KMS-11 (cell line): ENCODE measurements at regions not wholly inside any gene's neighbourhood (a gene's known extent, or its start where the extent isn't known, plus 50 kb on each side); places are given as distances from the start of the nearest gene placed in this dataset.

Experiments
- H2AFZ ChIP-seq: fragments of 200-600 bp; sonication (generic); 2 replicates; pipeline ENCODE4 v1.6.1; 2016; ENCODE audit warnings: antibody characterized with exemption, mixed run types, low read depth
- H3K27ac ChIP-seq: fragments of 200-600 bp; sonication (generic); 2 replicates; pipeline ENCODE4 v1.6.1; 2016; ENCODE audit warnings: mild to moderate bottlenecking, mixed run types
- H3K27me3 ChIP-seq: fragments of 200-600 bp; sonication (generic); 2 replicates; pipeline ENCODE4 v1.6.1; 2017; ENCODE audit warnings: mild to moderate bottlenecking, low read depth, mixed run types, moderate library complexity; ENCODE audit not compliant: insufficient read depth
- H3K36me3 ChIP-seq: fragments of 200-600 bp; sonication (generic); 2 replicates; pipeline ENCODE4 v1.6.1; 2017; ENCODE audit warnings: mild to moderate bottlenecking, mixed run types; ENCODE audit not compliant: insufficient read depth
- H3K4me1 ChIP-seq: fragments of 200-600 bp; sonication (generic); 2 replicates; pipeline ENCODE4 v1.6.1; 2016; ENCODE audit warnings: mild to moderate bottlenecking, low read depth, mixed run types; ENCODE audit not compliant: poor library complexity, severe bottlenecking
- H3K4me2 ChIP-seq: fragments of 200-600 bp; sonication (generic); 2 replicates; pipeline ENCODE4 v1.7.0; 2016; ENCODE audit warnings: mild to moderate bottlenecking, mixed run types
- H3K4me3 ChIP-seq: fragments of 200-600 bp; sonication (generic); IDR thresholded peaks from 2 replicates; pipeline ENCODE4 v1.6.1; 2017; ENCODE audit warnings: low read depth, low read length, mixed read lengths; ENCODE audit not compliant: insufficient read depth
- H3K79me2 ChIP-seq: fragments of 200-600 bp; sonication (generic); 2 replicates; pipeline ENCODE4 v1.6.1; 2016; ENCODE audit warnings: low read depth, mixed run types; ENCODE audit not compliant: insufficient read depth
- H3K9ac ChIP-seq: fragments of 200-600 bp; sonication (generic); 2 replicates; pipeline ENCODE4 v1.6.1; 2016; ENCODE audit warnings: mild to moderate bottlenecking, mixed run types
- H4K20me1 ChIP-seq: fragments of 200-600 bp; sonication (generic); 2 replicates; pipeline ENCODE4 v1.6.1; 2016; ENCODE audit warnings: mild to moderate bottlenecking, mixed run types; ENCODE audit not compliant: insufficient read depth
- TF ChIP-seq, protein P1 (sequence below): fragments of 200-600 bp; sonication (generic); conservative IDR thresholded peaks from 2 replicates; pipeline ENCODE4 v1.6.1; 2017; ENCODE audit warnings: low read depth, mild to moderate bottlenecking, antibody characterized with exemption, low read length, moderate library complexity, mixed read lengths

DNA sequence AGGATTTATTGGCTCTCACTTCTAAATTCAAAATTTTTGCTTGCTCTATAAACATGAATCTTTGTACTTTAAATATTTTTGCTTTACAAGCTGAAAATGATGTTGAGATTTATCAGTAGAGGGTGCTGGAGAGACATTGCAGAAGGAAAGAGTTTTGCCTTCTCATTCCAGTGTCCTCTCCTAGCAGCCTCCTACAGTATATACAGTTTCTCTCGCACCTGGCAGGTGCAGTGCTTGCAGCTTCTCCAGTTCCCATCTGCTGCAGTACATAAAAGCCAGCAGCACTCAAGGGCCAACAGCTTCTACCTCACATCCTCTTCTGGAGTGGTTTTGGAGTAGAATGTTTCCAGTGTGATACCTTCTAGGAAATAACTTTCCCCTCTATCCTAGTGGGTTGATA, 601.8 kb upstream of the ATXN7L3B start:
- no peaks in the 10 kb centered on the region for H3K79me2 ChIP-seq
- no peaks in the 10 kb centered on the region for H3K27me3 ChIP-seq
- no peaks in the 10 kb centered on the region for H3K36me3 ChIP-seq
- TF ChIP-seq, protein P1, sequence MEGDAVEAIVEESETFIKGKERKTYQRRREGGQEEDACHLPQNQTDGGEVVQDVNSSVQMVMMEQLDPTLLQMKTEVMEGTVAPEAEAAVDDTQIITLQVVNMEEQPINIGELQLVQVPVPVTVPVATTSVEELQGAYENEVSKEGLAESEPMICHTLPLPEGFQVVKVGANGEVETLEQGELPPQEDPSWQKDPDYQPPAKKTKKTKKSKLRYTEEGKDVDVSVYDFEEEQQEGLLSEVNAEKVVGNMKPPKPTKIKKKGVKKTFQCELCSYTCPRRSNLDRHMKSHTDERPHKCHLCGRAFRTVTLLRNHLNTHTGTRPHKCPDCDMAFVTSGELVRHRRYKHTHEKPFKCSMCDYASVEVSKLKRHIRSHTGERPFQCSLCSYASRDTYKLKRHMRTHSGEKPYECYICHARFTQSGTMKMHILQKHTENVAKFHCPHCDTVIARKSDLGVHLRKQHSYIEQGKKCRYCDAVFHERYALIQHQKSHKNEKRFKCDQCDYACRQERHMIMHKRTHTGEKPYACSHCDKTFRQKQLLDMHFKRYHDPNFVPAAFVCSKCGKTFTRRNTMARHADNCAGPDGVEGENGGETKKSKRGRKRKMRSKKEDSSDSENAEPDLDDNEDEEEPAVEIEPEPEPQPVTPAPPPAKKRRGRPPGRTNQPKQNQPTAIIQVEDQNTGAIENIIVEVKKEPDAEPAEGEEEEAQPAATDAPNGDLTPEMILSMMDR: peak; percentile 47
- H3K27ac ChIP-seq: no peak overlapping the region
- no peaks in the 10 kb centered on the region for H4K20me1 ChIP-seq
- H2AFZ ChIP-seq: no peak overlapping the region
- H3K4me1 ChIP-seq: no peaks in the 10 kb centered on the region
- H3K4me2 ChIP-seq: no peak overlapping the region
- H3K9ac ChIP-seq: no peak overlapping the region
- no peak overlapping the region for H3K4me3 ChIP-seq

DNA sequence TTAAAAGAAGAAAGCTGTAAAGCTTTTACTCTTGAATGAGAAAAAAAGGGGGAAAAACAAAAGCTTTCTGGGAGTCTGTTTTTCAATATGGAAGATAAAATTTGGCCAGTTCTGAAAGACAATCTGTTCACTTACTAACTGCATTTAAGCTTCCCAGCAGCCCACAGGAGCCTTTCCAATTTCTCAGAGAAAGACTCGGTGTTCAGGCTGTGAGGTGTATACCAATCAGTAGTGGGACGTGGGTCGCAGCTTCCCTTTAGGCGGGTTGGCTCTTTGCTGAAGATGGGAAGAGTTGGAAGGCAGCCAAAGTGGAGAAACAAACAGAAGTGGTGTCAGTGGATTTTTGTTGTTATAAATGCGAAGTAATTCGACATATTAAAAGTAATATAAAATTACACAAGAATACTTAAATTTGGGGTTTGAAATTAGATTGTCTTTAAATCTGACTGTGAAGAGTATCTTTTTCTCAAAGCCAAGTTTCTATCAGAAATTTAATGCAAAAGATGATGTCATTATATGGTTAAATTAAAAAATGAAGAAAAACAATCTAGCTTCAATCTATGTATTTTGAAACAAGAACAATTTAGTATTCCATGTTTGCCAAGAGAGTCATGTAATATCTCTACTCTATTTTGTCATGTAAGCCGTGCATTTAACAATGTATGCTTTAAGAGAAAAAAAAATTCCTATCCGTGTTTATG, 590.2 kb upstream of the ATXN7L3B start:
- Histone ChIP-seq H2AFZ (no peak overlapping the region), H3K9ac (no peak overlapping the region), H3K27ac (no peak overlapping the region), H3K4me1 (no peaks in the 10 kb centered on the region), H3K4me2 (no peak overlapping the region), H3K4me3 (no peak overlapping the region), H3K36me3 (no peaks in the 10 kb centered on the region), H3K79me2 (no peaks in the 10 kb centered on the region), H3K27me3 (no peaks in the 10 kb centered on the region), H4K20me1 (no peaks in the 10 kb centered on the region)
- TF ChIP-seq, protein P1: no peak

DNA sequence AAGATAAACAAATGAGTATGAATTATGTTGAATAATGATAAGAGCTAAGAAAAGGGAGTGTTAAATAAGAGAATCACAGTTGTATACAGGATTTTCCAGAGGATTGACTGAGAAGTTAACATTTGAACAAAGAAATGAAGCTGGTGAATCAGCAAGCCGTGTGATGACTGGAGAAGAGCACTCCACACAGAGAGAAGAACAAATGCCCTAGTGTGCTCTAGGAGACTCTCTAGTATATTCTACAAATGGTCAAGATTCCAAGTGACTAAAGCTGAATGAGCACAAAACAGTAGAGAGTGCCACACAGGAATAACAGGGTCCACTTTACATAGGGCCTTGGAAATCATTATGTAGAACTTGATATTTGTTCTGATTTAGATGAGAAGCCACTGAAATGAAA, 587.1 kb upstream of the ATXN7L3B start:
- Histone ChIP-seq H2AFZ (no peak overlapping the region), H4K20me1 (no peaks in the 10 kb centered on the region), H3K4me2 (no peak overlapping the region), H3K4me1 (no peaks in the 10 kb centered on the region), H3K79me2 (no peaks in the 10 kb centered on the region), H3K9ac (no peak overlapping the region), H3K36me3 (no peaks in the 10 kb centered on the region), H3K27me3 (no peaks in the 10 kb centered on the region), H3K4me3 (no peak overlapping the region), H3K27ac (no peak overlapping the region)
- TF ChIP-seq, protein P1: no peak

DNA sequence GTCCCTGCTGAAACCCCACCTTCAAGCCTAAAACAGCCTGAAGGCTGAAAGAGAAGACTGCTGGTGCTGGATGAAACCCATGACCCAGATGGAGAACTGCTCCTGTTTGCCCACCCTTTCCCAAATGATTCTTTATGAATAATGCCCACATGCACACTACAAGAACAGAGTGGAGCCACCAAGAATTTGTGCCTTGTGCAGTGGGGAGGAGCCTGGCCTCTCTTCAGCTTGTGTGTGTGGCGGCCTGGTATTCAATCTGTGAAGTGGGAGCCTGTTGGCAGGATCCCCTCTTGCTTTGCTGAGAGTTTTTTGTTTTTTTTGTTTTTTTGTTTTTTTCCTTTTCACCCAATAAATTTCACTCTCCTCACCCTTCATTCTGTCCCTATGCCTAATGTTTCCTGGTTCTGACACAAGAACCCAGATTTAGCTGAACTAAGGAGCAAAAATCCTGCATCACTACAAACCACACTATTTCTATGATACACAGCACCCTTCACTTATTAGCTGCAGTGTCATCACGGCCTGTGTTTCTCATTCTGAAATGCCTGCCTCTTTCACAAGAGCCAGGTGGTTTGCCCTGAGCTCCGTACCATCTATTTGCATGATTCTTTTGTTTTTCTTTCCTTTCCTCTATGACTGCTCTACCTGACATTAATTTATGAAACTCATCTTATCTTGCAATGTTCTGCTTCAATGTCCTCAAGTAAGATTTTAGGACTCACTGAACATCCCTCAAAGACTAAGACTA, 585.5 kb upstream of the ATXN7L3B start:
- Histone ChIP-seq H2AFZ (no peak overlapping the region), H3K27ac (no peak overlapping the region), H3K4me3 (no peak overlapping the region), H3K27me3 (no peaks in the 10 kb centered on the region), H3K79me2 (no peaks in the 10 kb centered on the region), H4K20me1 (no peaks in the 10 kb centered on the region), H3K36me3 (no peaks in the 10 kb centered on the region), H3K4me2 (no peak overlapping the region), H3K4me1 (no peaks in the 10 kb centered on the region), H3K9ac (no peak overlapping the region)
- TF ChIP-seq, protein P1: no peak
